NCI-H187 treated with DMSO at 0.1 percent for 48 hours (cell line): ENCODE measurements at regions not wholly inside any gene's neighbourhood (a gene's known extent, or its start where the extent isn't known, plus 50 kb on each side); places are given as distances from the start of the nearest gene placed in this dataset.
"Not testable (repeated sequence)": the region's sequence is repeated elsewhere in the genome, so short reads cannot be mapped to it uniquely, and the experiment has no call there.

Experiments used
- DNase-seq: peaks from one replicate; lab custom pipeline; 2025; lab: John Stamatoyannopoulos, UW

- no peak for DNase-seq
These were observed 390.8 kb downstream of the ZFHX3 start for GRCh38 chr16:72657164-72657563.

- no peak for DNase-seq
These were observed 393.4 kb downstream of the ZFHX3 start for GRCh38 chr16:72654535-72654934.

- DNase-seq, result no peak
These were observed 398.5 kb downstream of the ZFHX3 start for GRCh38 chr16:72649254-72649944.

GRCh38 chr16:72646615-72647014 lies 401.3 kb downstream of the ZFHX3 start:
- no peak for DNase-seq

GRCh38 chr16:72645538-72645937 lies 402.4 kb downstream of the ZFHX3 start:
- no peak for DNase-seq

- no peak for DNase-seq
These were observed 403.0 kb downstream of the ZFHX3 start for GRCh38 chr16:72644911-72645310.

GRCh38 chr16:72639494-72639893 lies 408.4 kb downstream of the ZFHX3 start:
- DNase-seq, result no peak

GRCh38 chr16:72637306-72637705 lies 410.6 kb downstream of the ZFHX3 start:
- no peak for DNase-seq

- no peak for DNase-seq
These were observed 412.2 kb downstream of the ZFHX3 start for GRCh38 chr16:72635694-72636093.

GRCh38 chr16:72635104-72635503 lies 412.8 kb downstream of the ZFHX3 start:
- DNase-seq, result no peak

- not testable (repeated sequence) for DNase-seq
These were observed 420.6 kb downstream of the ZFHX3 start for GRCh38 chr16:72627182-72627896.

GRCh38 chr16:72626623-72627022 lies 421.3 kb downstream of the ZFHX3 start:
- DNase-seq, result no peak

GRCh38 chr16:72621651-72622050 lies 426.3 kb downstream of the ZFHX3 start:
- DNase-seq, result no peak

GRCh38 chr16:72620853-72621252 lies 427.1 kb downstream of the ZFHX3 start:
- DNase-seq, result no peak

- DNase-seq, result no peak
These were observed 427.6 kb downstream of the ZFHX3 start for GRCh38 chr16:72620348-72620747.

GRCh38 chr16:72615856-72616255 lies 432.1 kb downstream of the ZFHX3 start:
- no peak for DNase-seq

- DNase-seq, result no peak
These were observed 435.2 kb downstream of the ZFHX3 start for GRCh38 chr16:72612718-72613117.

GRCh38 chr16:72612256-72612655 lies 435.7 kb downstream of the ZFHX3 start:
- no peak for DNase-seq

GRCh38 chr16:72609933-72610332 lies 438.0 kb upstream of the PMFBP1 start:
- DNase-seq, result no peak

- no peak for DNase-seq
These were observed 437.1 kb upstream of the PMFBP1 start for GRCh38 chr16:72609066-72609465.

GRCh38 chr16:72604375-72604774 lies 432.4 kb upstream of the PMFBP1 start:
- DNase-seq, result no peak

- DNase-seq, result no peak
These were observed 430.5 kb upstream of the PMFBP1 start for GRCh38 chr16:72602499-72602898.

- DNase-seq, result no peak
These were observed 426.7 kb upstream of the PMFBP1 start for GRCh38 chr16:72598696-72599095.

GRCh38 chr16:72597938-72598337 lies 426.0 kb upstream of the PMFBP1 start:
- DNase-seq, result no peak
